Tibial nerve (tissue), 4 donors: ENCODE measurements at regions not wholly inside any gene's neighbourhood (a gene's known extent, or its start where the extent isn't known, plus 50 kb on each side); places are given as distances from the start of the nearest gene placed in this dataset.
A peak's percentile ranks its signal among the peaks of the same experiment; 100 is the strongest.

Experiments used
- DNase-seq, 2 donors: peaks; one replicate each; pipeline ENCODE4 v3.0.0-alpha.2; 2019; ENCODE audit warnings: low spot score in 2 of 2
- H3K27ac ChIP-seq, 4 donors: fragments of 200-600 bp; sonication (generic) in 3 of 4; one replicate each; pipeline ENCODE4 v1.5.1; 2017 to 2019; ENCODE audit warnings: mild to moderate bottlenecking in 1 of 4
- H3K27me3 ChIP-seq, 2 donors: fragments of 200-600 bp; sonication (generic) in 1 of 2; one replicate each; pipeline versions ENCODE4 v1.5.1 to v1.6.0; 2017 to 2019
- H3K36me3 ChIP-seq, 3 donors: fragments of 200-600 bp; sonication (generic); one replicate each; pipeline ENCODE4 v1.5.1; 2018 to 2019
- H3K4me1 ChIP-seq, 4 donors: fragments of 200-600 bp; sonication (generic) in 3 of 4; one replicate each; pipeline ENCODE4 v1.5.1; 2017 to 2019
- H3K4me3 ChIP-seq, 4 donors: fragments of 200-600 bp; sonication (generic) in 3 of 4; one replicate each; pipeline ENCODE4 v1.5.1; 2017 to 2019; ENCODE audit warnings: mild to moderate bottlenecking in 1 of 4, moderate library complexity in 1 of 4
- H3K9me3 ChIP-seq, 4 donors: fragments of 200-600 bp; sonication (generic) in 3 of 4; one replicate each; pipeline ENCODE4 v1.5.1; 2017 to 2019
- CTCF ChIP-seq, 5 experiments: fragments of 200-600 bp in 3 of 5; fragments of 450-650 bp in 2 of 5; sonication (generic) in 3 of 5; IDR thresholded peaks; one replicate each; pipeline ENCODE4 v1.5.1; 2016 to 2019; ENCODE audit warnings: antibody characterized with exemption in 5 of 5, mild to moderate bottlenecking in 3 of 5, moderate library complexity in 2 of 5
- EP300 ChIP-seq, 2 donors: sonication (generic); formaldehyde crosslinking; IDR thresholded peaks; one replicate each; pipeline ENCODE4 v1.6.1; 2017; ENCODE audit warnings: antibody characterized with exemption in 2 of 2, mild to moderate bottlenecking in 1 of 2
- POLR2A ChIP-seq, 2 donors: fragments of 450-650 bp; IDR thresholded peaks; one replicate each; pipeline ENCODE4 v1.6.1; 2017; ENCODE audit warnings: antibody characterized with exemption in 2 of 2, mild to moderate bottlenecking in 2 of 2, moderate library complexity in 2 of 2
- WGBS, 2 donors: methylation state at CpG; one replicate each; pipeline ENCODE4 v1.1.5; 2018; 5-methylcytosine and 5-hydroxymethylcytosine counted together

- WGBS, 2 donors: 15 to 24% methylated on average over 5 of the region's 5 CpGs
- DNase-seq: no peak
Observed at GRCh38 chr9:80410106-80410505, 838.3 kb downstream of the TLE4 start.

GRCh38 chr9:80407220-80407619 lies 835.5 kb downstream of the TLE4 start:
- WGBS, 2 donors: 91 to 96% methylated on average over 5 of the region's 5 CpGs
- no peak for TF ChIP-seq CTCF (IDR thresholded peaks at IDR 0.05)
- no peak for TF ChIP-seq POLR2A (IDR thresholded peaks at IDR 0.05)
- TF ChIP-seq EP300 (IDR thresholded peaks at IDR 0.05): no peak

More at GRCh38 chr9:80410106-80410505, 838.3 kb downstream of the TLE4 start:
- Histone ChIP-seq H3K27me3 (no peaks in the 10 kb centered on the region), H3K4me3 (no peak overlapping the region), H3K9me3 (no peaks in the 10 kb centered on the region), H3K4me1 (peaks cover 0 to 11% (median 0%) of the 10 kb centered on the region in 4 donors), H3K27ac (no peak overlapping the region), H3K36me3 (no peaks in the 10 kb centered on the region)
- peak in 1 of 2 donors; percentile 13 for TF ChIP-seq EP300 (IDR thresholded peaks at IDR 0.05)
- no peak for TF ChIP-seq POLR2A (IDR thresholded peaks at IDR 0.05)

GRCh38 chr9:80401243-80401642 lies 829.5 kb downstream of the TLE4 start:
- 94 to 95% methylated on average over 4 of the region's 4 CpGs for WGBS, 2 donors
- TF ChIP-seq EP300 (IDR thresholded peaks at IDR 0.05) (no peak), CTCF (IDR thresholded peaks at IDR 0.05) (no peak), POLR2A (IDR thresholded peaks at IDR 0.05) (no peak)
- no peaks in the 10 kb centered on the region for H3K27me3 ChIP-seq
- no peak overlapping the region for H3K27ac ChIP-seq
- no peaks in the 10 kb centered on the region for H3K4me1 ChIP-seq
- no peak for DNase-seq
- H3K4me3 ChIP-seq: no peak overlapping the region
- no peaks in the 10 kb centered on the region for H3K36me3 ChIP-seq
- H3K9me3 ChIP-seq: no peaks in the 10 kb centered on the region

More at GRCh38 chr9:80407220-80407619, 835.5 kb downstream of the TLE4 start:
- Histone ChIP-seq H3K9me3 (no peaks in the 10 kb centered on the region), H3K4me3 (no peak overlapping the region), H3K4me1 (peaks cover 0 to 11% (median 0%) of the 10 kb centered on the region in 4 donors), H3K27me3 (no peaks in the 10 kb centered on the region), H3K36me3 (no peaks in the 10 kb centered on the region), H3K27ac (no peak overlapping the region)
- DNase-seq: no peak

GRCh38 chr9:80400624-80401230 lies 829.0 kb downstream of the TLE4 start:
- TF ChIP-seq CTCF (IDR thresholded peaks at IDR 0.05): no peak
- TF ChIP-seq EP300 (IDR thresholded peaks at IDR 0.05): no peak
- no peak for TF ChIP-seq POLR2A (IDR thresholded peaks at IDR 0.05)
- Histone ChIP-seq H3K36me3 (no peaks in the 10 kb centered on the region), H3K4me3 (no peak overlapping the region), H3K27ac (no peak overlapping the region), H3K27me3 (no peaks in the 10 kb centered on the region), H3K9me3 (no peaks in the 10 kb centered on the region), H3K4me1 (no peaks in the 10 kb centered on the region)
- 87 to 89% methylated on average over 3 of the region's 3 CpGs for WGBS, 2 donors
- DNase-seq: no peak

DNA sequence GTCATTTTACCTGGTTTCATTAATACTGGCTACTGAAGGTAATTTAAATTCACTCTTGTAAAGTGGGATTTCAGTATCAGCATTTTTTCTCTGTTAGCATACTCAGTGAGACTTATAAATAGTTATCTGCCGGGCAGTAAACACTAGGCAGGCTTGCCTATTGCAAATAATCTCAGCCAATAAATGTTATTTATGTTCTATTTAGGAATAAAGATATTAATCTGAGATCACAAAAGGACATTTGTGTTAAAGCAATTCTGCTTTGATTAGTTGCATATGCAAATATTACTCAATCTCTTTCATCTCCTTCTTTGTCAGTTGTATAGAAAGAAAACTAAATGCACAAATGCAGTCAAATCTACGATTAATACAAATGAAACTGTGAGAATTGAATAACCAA lies 827.8 kb downstream of the TLE4 start:
- 85 to 92% methylated on average over 2 of the region's 2 CpGs for WGBS, 2 donors

More for the DNA sequence above, 827.8 kb downstream of the TLE4 start:
- Histone ChIP-seq H3K36me3 (no peaks in the 10 kb centered on the region), H3K4me3 (no peak overlapping the region), H3K9me3 (no peaks in the 10 kb centered on the region), H3K4me1 (no peaks in the 10 kb centered on the region), H3K27ac (no peak overlapping the region), H3K27me3 (no peaks in the 10 kb centered on the region)
- no peak for TF ChIP-seq POLR2A (IDR thresholded peaks at IDR 0.05)
- no peak for TF ChIP-seq CTCF (IDR thresholded peaks at IDR 0.05)
- TF ChIP-seq EP300 (IDR thresholded peaks at IDR 0.05): no peak
- DNase-seq: no peak
